DMS79 (cell line): ENCODE measurements at regions not wholly inside any gene's neighbourhood (a gene's known extent, or its start where the extent isn't known, plus 50 kb on each side); places are given as distances from the start of the nearest gene placed in this dataset.
"Not testable (repeated sequence)": the region's sequence is repeated elsewhere in the genome, so short reads cannot be mapped to it uniquely, and the experiment has no call there.

Experiments used
- DNase-seq: peaks from one replicate; lab custom pipeline; 2025; lab: John Stamatoyannopoulos, UW

GRCh38 chr2:144824306-144825080 lies 304.6 kb upstream of the ZEB2 start:
- DNase-seq = no peak

GRCh38 chr2:144822966-144823365 lies 303.0 kb upstream of the ZEB2 start:
- DNase-seq = no peak

GRCh38 chr2:144812288-144812687 lies 292.4 kb upstream of the ZEB2 start:
- no peak for DNase-seq

- DNase-seq = no peak
These were observed 281.8 kb upstream of the ZEB2 start for GRCh38 chr2:144801766-144802165.

GRCh38 chr2:144801325-144801724 lies 281.4 kb upstream of the ZEB2 start:
- DNase-seq = no peak

GRCh38 chr2:144798989-144799388 lies 279.1 kb upstream of the ZEB2 start:
- DNase-seq = no peak

- DNase-seq = no peak
These were observed 278.1 kb upstream of the ZEB2 start for GRCh38 chr2:144798034-144798433.

- no peak for DNase-seq
These were observed 277.0 kb upstream of the ZEB2 start for GRCh38 chr2:144796936-144797335.

GRCh38 chr2:144796164-144796563 lies 276.2 kb upstream of the ZEB2 start:
- DNase-seq = no peak

GRCh38 chr2:144785253-144785652 lies 265.3 kb upstream of the ZEB2 start:
- no peak for DNase-seq

- peak; percentile 66 for DNase-seq
These were observed 261.1 kb upstream of the ZEB2 start for GRCh38 chr2:144780983-144781382.

GRCh38 chr2:144776766-144777165 lies 256.8 kb upstream of the ZEB2 start:
- DNase-seq = no peak

GRCh38 chr2:144774809-144775208 lies 254.9 kb upstream of the ZEB2 start:
- DNase-seq = no peak

GRCh38 chr2:144771348-144771747 lies 251.4 kb upstream of the ZEB2 start:
- DNase-seq = no peak

- no peak for DNase-seq
These were observed 250.8 kb upstream of the ZEB2 start for GRCh38 chr2:144770616-144771230.

- not testable (repeated sequence) for DNase-seq
These were observed 241.0 kb upstream of the ZEB2 start for GRCh38 chr2:144760939-144761338.

- DNase-seq = no peak
These were observed 239.8 kb upstream of the ZEB2 start for GRCh38 chr2:144759746-144760145.

GRCh38 chr2:144758196-144758595 lies 238.3 kb upstream of the ZEB2 start:
- DNase-seq = not testable (repeated sequence)

GRCh38 chr2:144753416-144753815 lies 233.5 kb upstream of the ZEB2 start:
- no peak for DNase-seq

- no peak for DNase-seq
These were observed 231.4 kb upstream of the ZEB2 start for GRCh38 chr2:144751142-144751905.

- no peak for DNase-seq
These were observed 229.3 kb upstream of the ZEB2 start for GRCh38 chr2:144749188-144749587.

GRCh38 chr2:144748443-144748842 lies 228.5 kb upstream of the ZEB2 start:
- DNase-seq = no peak

GRCh38 chr2:144747571-144747970 lies 227.7 kb upstream of the ZEB2 start:
- no peak for DNase-seq
